SK-N-SH treated with all-trans-retinoic acid at 6 μM for 48 hours (cell line): ENCODE measurements at regions not wholly inside any gene's neighbourhood (a gene's known extent, or its start where the extent isn't known, plus 50 kb on each side); places are given as distances from the start of the nearest gene placed in this dataset.

ENCODE experiments used
- RARB ChIP-seq: fragments of 250-450 bp; sonication (Bioruptor Pico); IDR thresholded peaks from 2 replicates; pipeline ENCODE4 v1.8.0; 2021; ENCODE audit warnings: mild to moderate bottlenecking, moderate library complexity
- ZC3H10 ChIP-seq: fragments of 250-450 bp; sonication (Bioruptor Pico); IDR thresholded peaks from 2 replicates; pipeline ENCODE4 v1.5.1; 2021; ENCODE audit warnings: mild to moderate bottlenecking, moderate library complexity
- ZFP30 ChIP-seq: fragments of 450-650 bp; formaldehyde crosslinking; IDR thresholded peaks from 2 replicates; pipeline ENCODE4 v1.5.0; 2022; ENCODE audit warnings: mild to moderate bottlenecking, moderate library complexity

DNA sequence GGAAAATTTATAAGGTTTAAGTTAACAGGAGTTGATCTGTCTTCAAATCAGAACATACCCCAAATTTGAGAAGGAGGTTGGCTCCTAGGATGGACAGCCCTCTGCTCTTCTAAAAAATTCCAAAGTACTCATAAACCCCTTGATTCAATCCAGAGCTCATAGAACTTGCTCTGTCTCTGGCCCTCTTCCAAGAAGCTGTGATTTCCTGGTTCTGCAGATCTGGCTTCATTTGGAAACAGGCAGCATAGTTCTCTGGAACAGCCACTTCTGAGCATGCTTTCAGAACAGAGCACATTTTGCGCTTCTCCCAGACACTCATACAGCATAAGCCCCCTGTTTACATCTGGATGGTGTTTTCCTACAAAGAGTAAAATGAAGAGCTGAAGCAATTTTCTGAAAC is 96.7 kb downstream of the KBTBD8 start:
- TF ChIP-seq RARB (CRISPR knock-in tag) = no peak
- no peak for TF ChIP-seq ZFP30
- no peak for TF ChIP-seq ZC3H10
